ENCODE measurements at regions not wholly inside any gene's neighbourhood (a gene's known extent, or its start where the extent isn't known, plus 50 kb on each side); places are given as distances from the start of the nearest gene placed in this dataset.

- TF ChIP-seq CTCF (IDR thresholded peaks at IDR 0.05) (no peak), ZFX (IDR thresholded peaks at IDR 0.05; ENCODE audit: borderline replicate concordance) (no peak)
Measured at GRCh38 chr11:112752563-112752962, 208.7 kb upstream of the NCAM1 start.
